GM18873 (cell line): ENCODE measurements at regions not wholly inside any gene's neighbourhood (a gene's known extent, or its start where the extent isn't known, plus 50 kb on each side); places are given as distances from the start of the nearest gene placed in this dataset.

Experiments used
- ATAC-seq: cut with Tn5 transposase; IDR thresholded peaks from one replicate; pipeline ENCODE4 v1.9.1; 2021; ENCODE audit warnings: mild to moderate bottlenecking, moderate library complexity, moderate number of reproducible peaks; ENCODE audit not compliant: unreplicated experiment, low FRiP score

- ATAC-seq: no peak
These were observed 243.7 kb downstream of the MYLK4 start for GRCh38 chr6:2507016-2507415.

DNA sequence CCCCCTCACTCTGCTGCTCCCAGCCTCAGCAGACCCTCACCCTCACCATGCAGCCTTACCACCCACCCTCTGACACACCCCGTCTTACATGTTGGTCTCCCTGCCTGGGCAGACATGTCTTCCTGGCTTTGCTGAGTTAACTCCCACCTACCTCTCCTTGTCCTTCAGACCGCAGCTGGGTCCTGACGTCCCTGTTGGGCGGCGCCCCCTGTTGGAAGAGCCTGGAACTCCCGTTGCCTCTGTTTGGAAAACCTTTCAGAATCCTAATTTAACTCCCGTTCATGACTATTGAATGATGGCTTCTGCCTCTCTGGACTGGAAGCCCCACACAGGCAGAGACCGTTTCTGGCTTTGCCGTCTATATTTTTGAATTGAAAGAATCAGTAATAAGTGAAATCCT lies 245.1 kb downstream of the MYLK4 start:
- no peak for ATAC-seq

GRCh38 chr6:2504495-2505064 lies 246.1 kb downstream of the MYLK4 start:
- ATAC-seq: no peak

DNA sequence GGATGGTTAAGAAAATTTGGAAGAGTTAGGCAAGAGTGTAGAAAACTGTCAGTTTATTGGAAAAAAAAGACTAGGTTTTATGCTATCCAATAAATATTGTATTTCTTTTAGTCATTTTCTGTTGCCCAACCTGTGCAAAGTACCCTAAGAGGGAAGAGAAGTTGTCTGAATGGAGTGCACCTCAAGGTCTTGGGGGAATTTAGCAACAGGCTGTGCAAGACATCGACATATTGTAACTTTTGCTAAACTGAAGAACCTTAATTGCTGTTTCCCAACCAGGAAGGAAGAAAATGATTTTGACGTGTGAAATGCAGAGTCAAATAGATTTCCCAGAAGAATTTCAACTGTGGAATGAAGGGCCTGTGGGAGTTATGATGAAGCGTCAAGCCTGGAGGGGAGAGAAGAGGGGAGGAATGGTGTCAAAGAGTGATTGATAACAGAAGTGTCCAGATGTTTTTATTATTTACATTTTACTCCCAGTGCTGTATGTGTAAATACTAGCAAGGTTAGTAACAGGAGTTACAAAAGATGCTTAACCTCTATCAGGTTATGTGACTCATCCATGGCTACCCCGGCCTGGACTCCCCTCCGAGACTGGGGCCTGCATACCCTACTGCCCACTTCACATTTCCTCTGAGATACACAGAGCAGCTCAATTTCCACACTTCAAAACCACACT lies 246.8 kb downstream of the MYLK4 start:
- ATAC-seq: no peak

DNA sequence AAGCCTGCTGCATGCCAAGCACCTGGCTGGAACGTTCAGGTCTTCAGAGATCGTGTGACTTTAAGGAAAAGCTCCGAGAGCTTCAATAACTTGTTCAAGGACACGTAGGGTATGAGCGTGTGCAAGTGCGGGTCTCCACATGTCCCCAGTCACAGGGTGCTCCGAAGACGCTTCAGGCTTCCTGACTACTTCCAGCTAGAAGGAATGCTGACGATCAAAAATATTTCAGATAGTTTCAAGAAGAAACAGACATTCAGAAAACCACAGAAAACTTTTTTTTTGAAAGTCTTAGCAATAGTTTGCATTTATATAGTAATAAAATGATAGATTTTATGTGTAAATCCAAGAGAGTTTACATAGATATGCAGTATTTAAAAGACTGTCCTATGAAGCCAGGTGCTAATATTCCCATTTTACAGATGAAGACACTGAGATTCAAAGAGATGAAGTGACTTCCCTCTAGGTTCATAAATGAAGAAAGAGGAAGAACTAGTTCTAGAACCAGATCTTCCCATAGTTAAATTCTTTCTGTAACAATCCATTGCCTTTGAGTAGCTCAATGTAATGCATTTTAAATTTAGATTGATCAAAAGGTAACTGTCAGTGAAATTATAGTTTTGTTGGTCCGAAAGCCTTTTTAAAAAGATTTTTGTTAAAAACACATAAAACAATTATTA lies 247.6 kb downstream of the MYLK4 start:
- ATAC-seq: no peak

DNA sequence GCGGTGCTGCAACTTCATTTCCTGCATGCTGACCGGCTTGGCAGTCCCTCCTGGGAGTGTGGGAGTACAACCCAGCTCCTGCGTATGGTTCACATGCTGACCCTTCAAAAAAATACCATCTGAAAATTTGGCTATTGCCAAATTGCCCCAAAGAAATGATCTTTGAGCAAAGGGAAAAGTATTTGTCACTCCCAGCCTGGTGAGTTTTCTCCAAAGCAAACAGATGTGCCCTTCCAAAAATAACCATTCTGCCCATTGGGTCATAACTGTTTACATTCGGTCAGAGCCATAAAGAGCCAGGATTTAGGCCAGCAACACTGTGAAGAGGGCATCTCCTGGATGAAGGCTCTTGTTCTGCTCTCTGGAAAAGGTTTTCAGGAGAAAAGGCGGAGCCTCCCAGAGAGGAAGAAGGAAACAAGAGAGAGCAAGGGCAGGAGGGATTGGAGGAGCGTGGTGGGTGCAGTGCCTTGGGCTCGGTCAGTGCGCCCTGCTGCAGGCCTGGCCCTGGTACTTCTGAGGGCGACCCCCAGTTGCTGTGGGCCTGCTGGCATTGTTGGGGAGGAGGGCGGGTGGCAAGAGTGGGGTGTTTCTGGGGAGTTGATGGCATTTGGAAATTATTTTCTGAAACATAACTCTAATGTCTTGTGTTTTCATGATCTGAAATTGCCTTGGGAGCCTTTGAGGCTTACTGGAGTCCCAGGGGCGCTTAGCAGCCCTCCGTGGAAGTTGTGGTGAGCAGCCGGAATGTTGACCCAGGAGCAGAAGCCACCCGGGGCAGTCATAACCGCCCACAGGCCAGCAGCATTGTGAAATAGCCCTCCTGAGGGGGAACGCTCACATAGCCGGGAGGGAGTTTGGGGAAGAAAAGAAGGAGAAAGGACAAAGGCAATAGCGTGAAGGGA lies 248.4 kb downstream of the MYLK4 start:
- ATAC-seq: no peak

GRCh38 chr6:2497922-2498623 lies 252.6 kb downstream of the MYLK4 start:
- ATAC-seq: no peak

DNA sequence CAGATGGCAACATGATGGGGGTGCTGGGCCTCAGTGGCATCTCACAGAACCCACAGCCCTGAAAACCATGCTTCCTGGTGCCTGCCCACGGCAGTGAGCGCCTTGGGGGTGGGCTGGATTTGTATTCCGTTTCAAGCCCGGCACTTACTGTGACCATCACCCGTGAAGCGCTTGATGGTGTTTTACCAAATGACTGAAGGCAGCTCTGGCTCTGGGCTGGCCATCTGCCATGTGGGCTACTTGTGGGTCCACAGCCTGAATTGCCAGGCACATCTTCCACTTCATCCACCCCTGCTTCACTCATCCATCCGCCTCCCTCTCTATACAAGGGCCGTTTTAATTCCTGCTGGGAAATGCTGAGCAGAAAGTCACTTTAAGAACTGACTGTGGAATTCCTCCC lies 250.9 kb upstream of the GMDS start:
- no peak for ATAC-seq

DNA sequence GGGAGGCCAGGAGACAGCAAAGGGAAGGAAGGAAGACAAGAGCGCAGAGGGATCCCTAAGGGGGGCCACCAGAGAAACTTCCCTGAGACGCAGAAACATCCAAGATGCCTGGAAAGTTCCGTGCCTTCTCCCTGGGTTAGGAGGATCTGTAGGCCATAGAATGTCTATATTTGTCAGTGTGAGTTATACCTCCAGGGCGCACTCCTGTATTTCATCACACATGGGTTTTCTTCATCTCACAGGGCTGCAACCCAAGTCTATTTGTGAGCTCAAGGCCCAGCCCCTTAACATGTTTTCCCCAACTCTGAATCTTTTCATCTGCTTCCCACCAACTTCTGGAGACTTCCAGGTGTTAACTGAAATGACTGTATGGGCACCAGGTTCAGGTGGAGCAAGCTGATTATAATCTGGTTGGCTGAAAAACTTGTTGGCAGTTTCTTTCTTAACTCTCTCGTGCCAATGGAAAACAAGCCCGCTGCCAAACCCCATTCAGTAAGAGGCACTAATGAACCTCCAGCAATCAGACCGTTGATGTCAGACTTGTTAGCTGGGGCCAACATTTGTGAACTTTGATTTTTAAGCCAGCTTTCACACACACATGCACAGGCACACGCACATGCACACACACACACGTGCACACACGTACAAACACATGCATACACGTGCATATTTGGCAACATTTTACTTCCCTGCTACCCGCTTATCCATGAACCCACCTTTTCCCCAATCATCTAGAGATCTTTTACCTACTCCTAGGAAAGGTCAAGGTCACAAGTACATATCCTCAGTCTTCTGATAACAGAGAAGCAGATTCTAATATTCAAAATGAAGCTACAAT lies 247.5 kb upstream of the GMDS start:
- no peak for ATAC-seq

GRCh38 chr6:2491137-2491536 lies 245.7 kb upstream of the GMDS start:
- ATAC-seq: no peak

DNA sequence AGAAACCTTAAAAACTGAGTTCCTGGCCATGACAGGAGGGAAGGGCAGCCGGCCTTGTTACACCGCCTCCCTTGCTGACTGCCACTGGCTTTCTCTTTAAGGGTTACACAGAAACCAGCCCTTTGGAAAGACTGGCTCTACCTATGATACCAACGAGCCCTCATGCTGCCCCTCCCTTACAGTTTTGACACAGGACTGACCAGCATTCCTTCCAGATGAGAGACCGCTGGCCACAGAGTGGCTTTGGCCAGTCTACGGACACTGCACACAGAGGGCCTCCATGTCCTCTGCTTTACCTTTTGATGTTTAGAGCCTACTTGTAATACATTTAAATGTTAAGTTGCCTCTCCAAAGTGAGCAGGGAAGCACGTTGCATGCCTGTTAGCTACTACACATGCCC lies 243.2 kb upstream of the GMDS start:
- no peak for ATAC-seq

DNA sequence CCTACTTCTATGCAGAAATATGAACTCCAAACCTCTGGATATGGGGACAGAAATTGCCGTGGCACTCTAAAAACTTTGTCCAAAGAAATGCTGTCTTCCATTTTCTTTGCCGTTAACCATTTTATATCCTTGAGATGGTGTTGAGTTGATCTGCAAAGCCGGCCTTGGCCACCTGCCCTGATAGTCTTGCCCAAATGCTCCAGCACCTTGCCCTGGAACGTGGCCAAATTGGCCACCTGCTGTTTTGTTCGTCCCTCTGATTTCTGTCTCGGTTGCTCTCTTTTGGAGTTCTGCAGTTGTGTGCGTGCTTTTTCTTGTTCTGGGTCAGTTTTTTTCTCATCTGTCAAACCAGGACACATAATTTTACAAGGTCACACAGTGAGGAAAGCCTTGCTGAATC lies 239.7 kb upstream of the GMDS start:
- ATAC-seq: no peak

DNA sequence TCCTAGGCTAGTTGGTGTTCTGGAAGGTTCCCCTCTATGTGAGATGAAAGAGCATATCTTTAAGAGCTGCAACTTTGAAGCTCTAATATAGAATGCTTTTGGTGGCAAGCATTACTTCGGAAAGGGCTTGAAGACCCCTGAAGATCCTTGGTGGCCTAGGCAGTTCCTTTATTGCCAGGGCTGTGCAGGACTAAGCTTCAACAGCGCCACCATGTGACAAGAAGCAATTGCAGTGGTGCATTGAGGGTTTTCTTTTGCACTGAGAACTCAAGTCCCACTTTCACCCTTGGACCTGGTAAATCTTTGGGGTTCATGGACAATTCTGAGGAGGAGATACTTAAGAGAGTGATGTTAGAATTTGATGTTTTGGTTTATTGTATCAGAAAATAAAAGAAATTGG lies 237.4 kb upstream of the GMDS start:
- ATAC-seq: no peak

DNA sequence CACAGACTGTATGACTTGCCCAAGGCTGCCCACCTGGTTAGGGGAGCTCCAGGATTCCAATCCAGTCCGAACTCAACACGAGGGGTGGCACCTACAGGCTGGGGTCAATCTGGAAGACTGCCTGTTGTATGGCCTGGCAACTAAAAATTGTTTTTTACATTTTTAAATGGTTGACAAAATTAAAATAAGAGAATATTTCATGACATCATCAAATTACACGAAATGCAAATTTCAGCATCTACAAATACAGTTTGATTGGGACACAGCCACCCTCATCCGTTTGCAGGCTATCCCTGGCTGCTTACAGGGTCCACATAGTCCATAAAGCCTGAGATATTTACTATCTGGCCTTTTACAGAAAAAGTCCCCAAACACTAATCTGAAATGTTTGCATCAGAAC lies 235.9 kb upstream of the GMDS start:
- ATAC-seq: no peak

GRCh38 chr6:2480267-2480966 lies 235.0 kb upstream of the GMDS start:
- ATAC-seq: no peak

DNA sequence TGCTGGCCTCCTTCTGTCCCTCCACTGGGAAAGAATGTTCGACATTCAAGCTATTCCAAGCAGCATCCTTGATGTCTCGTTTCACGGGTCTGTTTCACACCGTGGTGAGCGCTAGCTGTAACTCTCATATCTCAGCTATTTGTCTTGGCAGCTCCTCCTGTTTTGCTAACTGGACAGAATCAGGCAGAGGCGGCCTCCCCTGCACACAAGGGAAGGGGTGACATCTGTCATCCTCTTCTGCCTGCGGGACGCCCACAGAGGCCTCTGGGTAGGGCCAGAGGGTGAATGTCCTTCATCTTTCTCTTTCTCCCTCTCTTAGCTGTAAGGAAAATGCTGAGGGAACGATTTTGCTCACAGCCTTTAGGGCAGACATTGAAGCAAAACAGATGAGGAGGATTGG lies 232.8 kb upstream of the GMDS start:
- ATAC-seq: no peak

DNA sequence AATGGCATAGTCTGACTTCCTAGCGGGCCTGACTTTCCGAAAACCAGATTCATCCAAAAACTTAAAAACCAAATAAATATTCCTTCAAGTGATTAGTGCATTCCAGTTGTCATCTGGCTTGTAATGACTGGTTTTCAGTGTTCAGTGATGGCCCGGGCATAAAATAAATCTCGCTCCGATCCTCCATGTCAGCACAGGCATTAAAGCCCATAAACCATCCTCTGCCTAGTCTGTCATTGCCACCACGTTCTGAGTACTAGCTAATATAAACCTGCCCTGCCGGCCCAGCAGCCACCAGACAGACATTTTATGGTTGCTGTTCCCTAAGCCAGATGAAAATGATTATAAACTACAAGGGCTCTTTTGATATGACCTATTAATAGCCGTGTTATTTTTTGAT lies 232.3 kb upstream of the GMDS start:
- no peak for ATAC-seq

- ATAC-seq: no peak
These were observed 231.8 kb upstream of the GMDS start for GRCh38 chr6:2477250-2477649.

DNA sequence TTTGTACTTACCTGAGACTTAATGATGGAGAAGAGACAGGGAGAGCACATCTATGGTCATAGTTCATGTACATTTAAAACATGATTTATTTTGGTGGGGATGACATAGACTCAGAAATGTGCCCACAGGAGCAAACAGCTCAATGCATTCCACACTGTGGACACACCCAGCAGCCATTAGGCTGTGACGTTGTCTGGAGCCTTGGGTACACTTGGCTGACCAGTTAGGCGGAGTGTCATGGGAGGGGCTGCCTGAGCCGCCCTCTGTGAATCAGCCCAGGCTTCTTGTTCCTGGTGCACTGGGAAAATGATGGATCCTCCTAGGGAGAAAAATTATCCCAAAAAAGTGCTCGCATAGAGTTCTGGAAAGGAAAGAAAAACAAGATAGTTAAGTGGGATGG lies 231.0 kb upstream of the GMDS start:
- ATAC-seq: no peak
